Nephron progenitor cell (in vitro differentiated cells): ENCODE measurements at regions not wholly inside any gene's neighbourhood (a gene's known extent, or its start where the extent isn't known, plus 50 kb on each side); places are given as distances from the start of the nearest gene placed in this dataset.
"Not testable (repeated sequence)": the region's sequence is repeated elsewhere in the genome, so short reads cannot be mapped to it uniquely, and the experiment has no call there.

ENCODE experiments used
- DNase-seq: peaks from one replicate; pipeline ENCODE4 v3.0.0; 2021
- H3K27ac Mint-ChIP-seq: 2 replicates; pipeline ENCODE4 v1.8.0; 2021; ENCODE audit warnings: mild to moderate bottlenecking, moderate library complexity, mixed read lengths
- H3K27me3 Mint-ChIP-seq: 2 replicates; pipeline ENCODE4 v1.8.0; 2021; ENCODE audit warnings: mild to moderate bottlenecking, low read depth, mixed read lengths; ENCODE audit not compliant: poor library complexity
- H3K36me3 Mint-ChIP-seq: 2 replicates; pipeline ENCODE4 v1.8.0; 2021; ENCODE audit warnings: low read depth, mixed read lengths
- H3K4me1 Mint-ChIP-seq: 2 replicates; pipeline ENCODE4 v1.8.0; 2021; ENCODE audit warnings: mixed read lengths
- H3K4me3 Mint-ChIP-seq: 2 replicates; pipeline ENCODE4 v1.8.0; 2021; ENCODE audit warnings: mild to moderate bottlenecking, moderate library complexity, mixed read lengths
- H3K9me3 Mint-ChIP-seq: 2 replicates; pipeline ENCODE4 v1.8.0; 2021; ENCODE audit warnings: mild to moderate bottlenecking, moderate library complexity, mixed read lengths
- CTCF ChIP-seq: fragments of 200-600 bp; sonication (generic); IDR thresholded peaks from 2 replicates; pipeline ENCODE4 v1.5.0; 2021; ENCODE audit warnings: antibody characterized with exemption

GRCh38 chr17:27083408-27084185 is 210.3 kb upstream of the WSB1 start:
- no peak for TF ChIP-seq CTCF
- H3K27me3 Mint-ChIP-seq = no peaks in the 10 kb centered on the region
- H3K36me3 Mint-ChIP-seq = no peaks in the 10 kb centered on the region
- no peak overlapping the region for H3K4me3 Mint-ChIP-seq
- H3K27ac Mint-ChIP-seq = no peak overlapping the region
- DNase-seq = no peak
- H3K4me1 Mint-ChIP-seq = no peaks in the 10 kb centered on the region
- H3K9me3 Mint-ChIP-seq = peaks cover 86% of the 10 kb centered on the region

GRCh38 chr17:27085517-27085916 is 208.4 kb upstream of the WSB1 start:
- Mint-ChIP-seq H3K4me1 (no peaks in the 10 kb centered on the region), H3K36me3 (no peaks in the 10 kb centered on the region), H3K27me3 (no peaks in the 10 kb centered on the region), H3K9me3 (peaks cover 90% of the 10 kb centered on the region), H3K4me3 (no peak overlapping the region), H3K27ac (no peak overlapping the region)
- no peak for TF ChIP-seq CTCF
- DNase-seq = no peak

- DNase-seq = no peak
- H3K4me3 Mint-ChIP-seq = no peak overlapping the region
- H3K27me3 Mint-ChIP-seq = no peaks in the 10 kb centered on the region
- H3K9me3 Mint-ChIP-seq = peaks cover 91% of the 10 kb centered on the region
- no peak for TF ChIP-seq CTCF
- H3K4me1 Mint-ChIP-seq = no peaks in the 10 kb centered on the region
- H3K36me3 Mint-ChIP-seq = no peaks in the 10 kb centered on the region
- H3K27ac Mint-ChIP-seq = no peak overlapping the region
Measured at GRCh38 chr17:27086526-27086925, 207.4 kb upstream of the WSB1 start.

GRCh38 chr17:27087935-27088766 is 205.8 kb upstream of the WSB1 start:
- Mint-ChIP-seq H3K4me3 (no peak overlapping the region), H3K9me3 (peaks cover 89% of the 10 kb centered on the region), H3K27ac (no peak overlapping the region), H3K27me3 (no peaks in the 10 kb centered on the region), H3K4me1 (no peaks in the 10 kb centered on the region), H3K36me3 (no peaks in the 10 kb centered on the region)
- TF ChIP-seq CTCF = no peak
- no peak for DNase-seq

- H3K9me3 Mint-ChIP-seq = peaks cover 87% of the 10 kb centered on the region
- no peaks in the 10 kb centered on the region for H3K4me1 Mint-ChIP-seq
- no peak for TF ChIP-seq CTCF
- no peaks in the 10 kb centered on the region for H3K27me3 Mint-ChIP-seq
- DNase-seq = no peak
- no peak overlapping the region for H3K27ac Mint-ChIP-seq
- no peak overlapping the region for H3K4me3 Mint-ChIP-seq
- H3K36me3 Mint-ChIP-seq = no peaks in the 10 kb centered on the region
Measured at GRCh38 chr17:27088767-27089078, 205.2 kb upstream of the WSB1 start.

- not testable (repeated sequence) for DNase-seq, H3K27ac Mint-ChIP-seq, H3K36me3 Mint-ChIP-seq, H3K4me1 Mint-ChIP-seq, H3K27me3 Mint-ChIP-seq, H3K4me3 Mint-ChIP-seq
- H3K9me3 Mint-ChIP-seq = peaks cover 82% of the 10 kb centered on the region
Measured at GRCh38 chr17:27089079-27089928, 204.6 kb upstream of the WSB1 start.
